ENCODE measurements at regions not wholly inside any gene's neighbourhood (a gene's known extent, or its start where the extent isn't known, plus 50 kb on each side); places are given as distances from the start of the nearest gene placed in this dataset.

GRCh38 chr5:52661903-52662595 lies 125.7 kb upstream of the ITGA1 start:
- H2AFZ ChIP-seq = no peak overlapping the region
- no peak overlapping the region for H3K27ac ChIP-seq
- 51% methylated on average over 2 of the region's 2 CpGs for WGBS (ENCODE audit: low lambda C conversion rate, missing lambda C conversion rate)
- H3K9me2 ChIP-seq (replicated peaks; ENCODE audit: insufficient read depth) = no peaks in the 10 kb centered on the region
- no peak for DNase-seq (ENCODE audit: low spot score)
- no peaks in the 10 kb centered on the region for H3K79me2 ChIP-seq
- H3K9me3 ChIP-seq (ENCODE audit: low read depth) = no peaks in the 10 kb centered on the region
- no peaks in the 10 kb centered on the region for H3K27me3 ChIP-seq
- no peaks in the 10 kb centered on the region for H3K36me3 ChIP-seq (replicated peaks; ENCODE audit: insufficient read depth, low read depth)
- TF ChIP-seq EZH2phosphoT487 (IDR thresholded peaks at IDR 0.05; ENCODE audit: low read depth, severe bottlenecking, unreplicated experiment) (no peak), CTCF (IDR thresholded peaks at IDR 0.05; ENCODE audit: poor library complexity) (no peak), EZH2 (IDR thresholded peaks at IDR 0.05; ENCODE audit: borderline replicate concordance) (no peak)
- no peaks in the 10 kb centered on the region for H3K4me1 ChIP-seq (ENCODE audit: insufficient read depth)
- H3K4me2 ChIP-seq = no peak overlapping the region
- H3K4me3 ChIP-seq = no peak overlapping the region
- no peaks in the 10 kb centered on the region for H4K20me1 ChIP-seq (ENCODE audit: insufficient read depth, poor library complexity, severe bottlenecking)

GRCh38 chr5:52665559-52665958 lies 122.2 kb upstream of the ITGA1 start:
- Histone ChIP-seq H3K27me3 (no peaks in the 10 kb centered on the region), H3K9me2 (replicated peaks; ENCODE audit: insufficient read depth) (no peaks in the 10 kb centered on the region), H4K20me1 (ENCODE audit: insufficient read depth, poor library complexity, severe bottlenecking) (no peaks in the 10 kb centered on the region), H3K4me2 (no peak overlapping the region), H3K4me3 (no peak overlapping the region), H3K4me1 (ENCODE audit: insufficient read depth) (no peaks in the 10 kb centered on the region), H3K36me3 (replicated peaks; ENCODE audit: insufficient read depth, low read depth) (no peaks in the 10 kb centered on the region), H2AFZ (no peak overlapping the region), H3K27ac (no peak overlapping the region), H3K9me3 (ENCODE audit: low read depth) (no peaks in the 10 kb centered on the region), H3K79me2 (no peaks in the 10 kb centered on the region)
- DNase-seq (ENCODE audit: low spot score) = no peak
- TF ChIP-seq CTCF (IDR thresholded peaks at IDR 0.05; ENCODE audit: poor library complexity) (no peak), EZH2phosphoT487 (IDR thresholded peaks at IDR 0.05; ENCODE audit: low read depth, severe bottlenecking, unreplicated experiment) (no peak)
- WGBS (ENCODE audit: low lambda C conversion rate, missing lambda C conversion rate) = 48% methylated on average over 2 of the region's 2 CpGs

GRCh38 chr5:52668139-52668538 lies 119.6 kb upstream of the ITGA1 start:
- Histone ChIP-seq H3K36me3 (replicated peaks; ENCODE audit: insufficient read depth, low read depth) (no peaks in the 10 kb centered on the region), H2AFZ (no peak overlapping the region), H3K4me1 (ENCODE audit: insufficient read depth) (no peaks in the 10 kb centered on the region), H3K79me2 (no peaks in the 10 kb centered on the region), H4K20me1 (ENCODE audit: insufficient read depth, poor library complexity, severe bottlenecking) (no peaks in the 10 kb centered on the region), H3K4me2 (no peak overlapping the region), H3K27me3 (no peaks in the 10 kb centered on the region), H3K4me3 (no peak overlapping the region), H3K9me2 (replicated peaks; ENCODE audit: insufficient read depth) (no peaks in the 10 kb centered on the region), H3K27ac (no peak overlapping the region), H3K9me3 (ENCODE audit: low read depth) (no peaks in the 10 kb centered on the region)
- WGBS (ENCODE audit: low lambda C conversion rate, missing lambda C conversion rate) = 99% methylated on average over 3 of the region's 3 CpGs
- TF ChIP-seq EZH2phosphoT487 (IDR thresholded peaks at IDR 0.05; ENCODE audit: low read depth, severe bottlenecking, unreplicated experiment) (no peak), EZH2 (IDR thresholded peaks at IDR 0.05; ENCODE audit: borderline replicate concordance) (no peak), CTCF (IDR thresholded peaks at IDR 0.05; ENCODE audit: poor library complexity) (no peak)
- DNase-seq (ENCODE audit: low spot score) = no peak

All from hepatocyte (in vitro differentiated cells).